ENCODE measurements at regions not wholly inside any gene's neighbourhood (a gene's known extent, or its start where the extent isn't known, plus 50 kb on each side); places are given as distances from the start of the nearest gene placed in this dataset.
"Not testable (repeated sequence)": the region's sequence is repeated elsewhere in the genome, so short reads cannot be mapped to it uniquely, and the experiment has no call there.

- no peak for DNase-seq (ENCODE audit: low read depth)
- H3K4me3 ChIP-seq (ENCODE audit: low read length) = no peak overlapping the region
- TF ChIP-seq CTCF (IDR thresholded peaks at IDR 0.05; ENCODE audit: insufficient read depth, low read depth, low read length, missing control alignments) = no peak
Measured at GRCh38 chr11:109061394-109061793, 360.6 kb upstream of the C11orf87 start.

DNA sequence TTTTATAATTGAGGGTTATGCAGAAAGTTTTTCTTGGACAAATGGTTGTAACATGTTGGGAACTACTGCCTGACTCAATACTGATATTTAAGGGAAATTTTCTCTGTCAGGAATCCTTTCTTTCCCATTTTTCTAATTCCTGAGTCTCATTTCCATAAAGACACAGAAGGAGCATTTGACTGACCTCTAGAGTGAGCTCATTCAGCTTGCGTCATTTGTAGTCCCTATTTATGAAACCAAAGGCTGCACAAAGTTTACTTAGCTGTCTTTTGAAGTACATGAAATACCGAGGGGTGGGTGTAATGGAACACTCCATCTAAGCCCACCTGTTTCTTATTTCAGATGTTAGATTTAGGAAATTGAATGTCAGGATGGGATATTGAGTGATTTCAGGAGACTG, 359.5 kb upstream of the C11orf87 start:
- H3K4me3 ChIP-seq (ENCODE audit: low read length) = no peak overlapping the region
- no peak for TF ChIP-seq CTCF (IDR thresholded peaks at IDR 0.05; ENCODE audit: insufficient read depth, low read depth, low read length, missing control alignments)
- DNase-seq (ENCODE audit: low read depth) = peak; percentile 14

- TF ChIP-seq CTCF (IDR thresholded peaks at IDR 0.05; ENCODE audit: insufficient read depth, low read depth, low read length, missing control alignments) = no peak
- H3K4me3 ChIP-seq (ENCODE audit: low read length) = no peak overlapping the region
- DNase-seq (ENCODE audit: low read depth) = no peak
Measured at GRCh38 chr11:109062871-109063270, 359.1 kb upstream of the C11orf87 start.

DNA sequence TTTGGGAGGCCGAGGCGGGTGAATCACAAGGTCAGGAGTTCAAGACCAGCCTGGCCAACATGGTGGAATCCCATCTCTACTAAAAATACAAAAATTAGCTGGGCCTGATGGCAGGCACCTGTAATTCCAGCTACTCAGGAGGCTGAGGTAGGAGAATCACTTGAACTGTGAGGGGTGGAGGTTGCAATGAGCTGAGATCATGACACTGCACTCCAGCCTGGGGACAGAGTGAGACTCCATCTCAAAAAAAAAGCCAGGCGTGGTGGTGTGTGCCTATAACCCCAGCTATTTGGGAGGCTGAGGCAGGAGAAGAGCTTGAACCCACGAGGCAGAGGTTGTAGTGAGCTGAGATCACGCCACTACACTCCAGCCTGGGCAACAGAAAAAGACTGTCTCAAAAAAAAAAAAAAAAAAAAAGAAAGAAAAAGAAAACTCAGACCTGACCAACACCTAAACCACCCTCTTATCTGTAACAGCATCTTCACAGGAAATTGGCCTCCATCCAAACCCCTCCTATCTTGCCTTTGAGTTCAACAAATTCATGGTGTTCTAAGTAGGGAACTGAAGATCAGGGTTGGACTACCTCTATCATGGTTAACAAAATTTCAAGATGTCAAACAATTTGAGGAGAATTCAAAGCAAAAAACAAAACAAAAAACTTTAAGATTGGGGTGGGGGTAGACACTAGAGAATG, 357.2 kb upstream of the C11orf87 start:
- DNase-seq (ENCODE audit: low read depth); H3K4me3 ChIP-seq (ENCODE audit: low read length): not testable (repeated sequence)

GRCh38 chr11:109071262-109071661, 350.7 kb upstream of the C11orf87 start:
- no peak overlapping the region for H3K4me3 ChIP-seq (ENCODE audit: low read length)
- no peak for TF ChIP-seq CTCF (IDR thresholded peaks at IDR 0.05; ENCODE audit: insufficient read depth, low read depth, low read length, missing control alignments)
- DNase-seq (ENCODE audit: low read depth) = no peak

GRCh38 chr11:109071712-109072524, 350.1 kb upstream of the C11orf87 start:
- peak; percentile 79 for DNase-seq (ENCODE audit: low read depth)
- TF ChIP-seq CTCF (IDR thresholded peaks at IDR 0.05; ENCODE audit: insufficient read depth, low read depth, low read length, missing control alignments) = no peak

DNA sequence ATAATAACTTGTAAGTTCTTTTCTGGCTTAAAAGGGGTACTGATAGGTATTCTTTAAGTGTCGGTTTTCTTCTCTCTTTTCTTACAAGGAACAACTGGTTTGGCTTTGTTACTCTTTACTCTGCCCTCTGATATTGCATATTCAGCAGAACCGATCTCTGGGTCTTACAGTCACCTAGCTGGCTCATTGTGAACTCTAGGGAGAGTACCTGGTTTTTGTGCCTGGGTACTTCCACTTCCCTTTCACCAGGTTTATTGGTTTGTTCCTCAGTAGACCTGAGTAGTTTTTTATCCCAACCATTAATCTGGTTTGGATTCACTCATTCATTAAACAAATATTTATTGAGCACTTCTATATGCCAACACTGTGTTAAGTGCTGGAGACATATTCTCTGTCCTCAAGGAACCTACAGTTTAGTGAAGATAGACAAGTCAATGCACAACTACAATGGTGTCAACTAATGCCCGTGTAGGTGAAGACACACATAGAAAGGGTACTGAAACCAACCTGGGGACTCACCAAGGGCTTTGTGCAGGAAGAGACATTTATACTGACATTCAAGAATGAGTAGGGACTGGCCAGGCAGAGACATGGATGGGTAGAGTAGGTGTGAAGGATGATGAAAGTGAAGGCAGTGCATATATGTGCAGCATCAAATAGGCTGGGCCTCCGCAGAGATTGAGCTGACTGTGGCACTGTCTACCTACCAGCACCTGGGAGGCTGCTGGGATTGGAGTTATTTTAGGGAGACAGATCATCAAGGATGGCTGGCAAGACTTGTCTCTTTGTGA, 348.8 kb upstream of the C11orf87 start:
- DNase-seq (ENCODE audit: low read depth) = no peak
- no peak overlapping the region for H3K4me3 ChIP-seq (ENCODE audit: low read length)
- no peak for TF ChIP-seq CTCF (IDR thresholded peaks at IDR 0.05; ENCODE audit: insufficient read depth, low read depth, low read length, missing control alignments)

More at GRCh38 chr11:109071712-109072524, 350.1 kb upstream of the C11orf87 start:
- H3K4me3 ChIP-seq (ENCODE audit: low read length) = no peak overlapping the region
